ENCODE measurements at regions not wholly inside any gene's neighbourhood (a gene's known extent, or its start where the extent isn't known, plus 50 kb on each side); places are given as distances from the start of the nearest gene placed in this dataset.

DNA sequence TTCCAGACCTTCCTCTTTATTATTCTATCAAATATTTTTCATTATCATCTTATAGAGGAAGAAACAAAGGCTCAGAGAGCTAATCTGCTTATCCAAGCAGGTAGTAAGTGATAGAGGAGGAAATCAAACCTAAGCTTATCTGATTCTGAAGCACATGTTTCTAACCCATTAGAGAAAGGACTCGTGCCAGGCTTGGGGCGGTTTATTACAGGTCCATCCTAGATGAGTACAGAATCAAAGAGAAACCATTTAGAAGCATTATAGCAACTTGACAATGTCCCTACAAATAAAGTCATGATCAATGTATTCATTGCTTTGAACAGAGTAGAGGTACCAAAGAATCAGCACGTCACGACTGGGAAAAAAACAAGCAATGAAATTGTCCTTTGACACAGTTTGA, 303.0 kb downstream of the CYRIA start:
- Histone ChIP-seq H3K23ac (ENCODE audit: insufficient read length, low read depth, low read length) (no peak overlapping the region), H4K8ac (replicated peaks; ENCODE audit: insufficient read length, low read depth, low read length) (no peak overlapping the region), H3K23me2 (ENCODE audit: insufficient read length, low read depth, low read length, poor library complexity, severe bottlenecking) (no peaks in the 10 kb centered on the region), H2AFZ (ENCODE audit: low read length) (no peak overlapping the region), H4K5ac (ENCODE audit: insufficient read length, low read depth, low read length) (no peak overlapping the region), H3K18ac (ENCODE audit: insufficient read length, low read depth, low read length) (no peak overlapping the region), H2BK12ac (ENCODE audit: insufficient read length, low read depth, low read length) (no peak overlapping the region), H2AK5ac (ENCODE audit: insufficient read length, low read length) (no peak overlapping the region), H3K27ac (ENCODE audit: insufficient read length, low read depth, low read length) (no peak overlapping the region), H3K4me2 (ENCODE audit: insufficient read depth, insufficient read length, low read length) (no peak overlapping the region), H3K14ac (ENCODE audit: insufficient read depth, low read length) (no peak overlapping the region), H3K9ac (ENCODE audit: extremely low read depth, insufficient read length, low read length) (no peak overlapping the region), H2BK15ac (ENCODE audit: low read depth, low read length) (no peak overlapping the region), H3K79me1 (ENCODE audit: insufficient read depth, low read depth, low read length, poor library complexity, severe bottlenecking) (no peaks in the 10 kb centered on the region), H4K91ac (ENCODE audit: insufficient read length, low read depth, low read length) (no peak overlapping the region), H3K79me2 (ENCODE audit: insufficient read depth, low read length) (no peaks in the 10 kb centered on the region), H3K27me3 (ENCODE audit: insufficient read depth, low read length) (no peaks in the 10 kb centered on the region), H2BK120ac (ENCODE audit: low read depth, low read length, poor library complexity, severe bottlenecking) (no peak overlapping the region), H3K9me3 (ENCODE audit: control insufficient read depth, low read depth, low read length) (no peaks in the 10 kb centered on the region), H2BK5ac (ENCODE audit: insufficient read length, low read length) (no peak overlapping the region), H3K56ac (ENCODE audit: insufficient read length, low read depth, low read length) (no peak overlapping the region), H2BK20ac (ENCODE audit: low read depth, low read length, poor library complexity, severe bottlenecking) (no peak overlapping the region), H3T11ph (ENCODE audit: low read length) (no peak overlapping the region), H3K4me1 (ENCODE audit: insufficient read depth, low read length) (no peaks in the 10 kb centered on the region), H3K4ac (ENCODE audit: low read depth, low read length) (no peak overlapping the region), H4K20me1 (ENCODE audit: control insufficient read depth, insufficient read depth, insufficient read length) (no peaks in the 10 kb centered on the region)
- H3K9me3 Mint-ChIP-seq: peaks cover 0 to 3% of the 10 kb centered on the region in 2 experiments; a peak in 4 of 5 replicates
- H3K27me3 Mint-ChIP-seq (ENCODE audit: low read depth): no peaks in the 10 kb centered on the region
- TF ChIP-seq, protein P1, sequence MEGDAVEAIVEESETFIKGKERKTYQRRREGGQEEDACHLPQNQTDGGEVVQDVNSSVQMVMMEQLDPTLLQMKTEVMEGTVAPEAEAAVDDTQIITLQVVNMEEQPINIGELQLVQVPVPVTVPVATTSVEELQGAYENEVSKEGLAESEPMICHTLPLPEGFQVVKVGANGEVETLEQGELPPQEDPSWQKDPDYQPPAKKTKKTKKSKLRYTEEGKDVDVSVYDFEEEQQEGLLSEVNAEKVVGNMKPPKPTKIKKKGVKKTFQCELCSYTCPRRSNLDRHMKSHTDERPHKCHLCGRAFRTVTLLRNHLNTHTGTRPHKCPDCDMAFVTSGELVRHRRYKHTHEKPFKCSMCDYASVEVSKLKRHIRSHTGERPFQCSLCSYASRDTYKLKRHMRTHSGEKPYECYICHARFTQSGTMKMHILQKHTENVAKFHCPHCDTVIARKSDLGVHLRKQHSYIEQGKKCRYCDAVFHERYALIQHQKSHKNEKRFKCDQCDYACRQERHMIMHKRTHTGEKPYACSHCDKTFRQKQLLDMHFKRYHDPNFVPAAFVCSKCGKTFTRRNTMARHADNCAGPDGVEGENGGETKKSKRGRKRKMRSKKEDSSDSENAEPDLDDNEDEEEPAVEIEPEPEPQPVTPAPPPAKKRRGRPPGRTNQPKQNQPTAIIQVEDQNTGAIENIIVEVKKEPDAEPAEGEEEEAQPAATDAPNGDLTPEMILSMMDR (conservative IDR thresholded peaks at IDR 0.05): no peak
- H3K27ac Mint-ChIP-seq: no peak overlapping the region
- peaks cover 0 to 4% of the 10 kb centered on the region in 2 experiments; a peak in 3 of 4 replicates for H3K4me1 Mint-ChIP-seq
- no CpG with 5 or more reads among the region's 4 CpGs for WGBS (ENCODE audit: extremely low coverage, insufficient read length, low lambda C conversion rate)
- no peak for DNase-seq
- H3K4me3 Mint-ChIP-seq: no peak overlapping the region
- H3K36me3 Mint-ChIP-seq (ENCODE audit: insufficient read depth in 1 of 3, low read depth in 3 of 3): 0 out of 7 replicates have a peak, but pooled peaks cover 0 to 4% (median 0%) of the 10 kb centered on the region in 3 experiments

Measured in H9 (cell line).